GM12865 (cell line): ENCODE measurements at regions not wholly inside any gene's neighbourhood (a gene's known extent, or its start where the extent isn't known, plus 50 kb on each side); places are given as distances from the start of the nearest gene placed in this dataset.

ENCODE experiments used
- DNase-seq: peaks from one replicate; pipeline ENCODE4 v3.0.0; 2010; ENCODE audit warnings: low read depth
- H3K4me3 ChIP-seq: 2 replicates; pipeline ENCODE4 v1.5.1; 2011; ENCODE audit warnings: mild to moderate bottlenecking, low read depth, low read length, control low read depth
- CTCF ChIP-seq: IDR thresholded peaks from 2 replicates; pipeline ENCODE4 v1.5.1; 2011; ENCODE audit warnings: low read length, control low read depth, low read depth, inconsistent platforms; ENCODE audit not compliant: insufficient read depth; ENCODE audit errors: missing control alignments

GRCh38 chrX:98605941-98606340 is 1722.2 kb downstream of the RPA4 start:
- no peak for DNase-seq
- no peak for TF ChIP-seq CTCF
- H3K4me3 ChIP-seq: no peak overlapping the region

- no peak overlapping the region for H3K4me3 ChIP-seq
- TF ChIP-seq CTCF: no peak
- DNase-seq: no peak
These were observed 1724.0 kb downstream of the RPA4 start for GRCh38 chrX:98607739-98608138.

DNA sequence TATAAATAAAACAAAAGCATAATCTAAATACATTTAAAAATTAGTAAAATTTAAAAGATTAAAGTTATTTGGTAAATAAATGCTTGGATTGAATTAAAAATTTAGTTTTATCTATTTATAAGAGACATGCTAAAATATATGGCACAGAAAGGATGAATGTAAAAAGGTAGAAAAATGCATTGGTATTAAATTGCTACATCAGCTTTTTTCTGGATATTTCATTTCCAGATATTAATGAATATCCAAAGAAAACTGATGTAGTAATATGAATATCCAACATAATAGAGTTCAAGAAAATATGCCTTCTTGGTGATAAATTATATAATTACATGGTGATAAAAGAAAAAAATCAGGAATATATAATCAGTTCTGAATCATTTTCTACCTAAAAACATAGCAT is 1743.9 kb downstream of the RPA4 start:
- no peak for TF ChIP-seq CTCF

GRCh38 chrX:98637451-98637850 is 1753.7 kb downstream of the RPA4 start:
- no peak for DNase-seq
- no peak overlapping the region for H3K4me3 ChIP-seq
- TF ChIP-seq CTCF: no peak

More for the DNA sequence above, 1743.9 kb downstream of the RPA4 start:
- DNase-seq: no peak
- H3K4me3 ChIP-seq: no peak overlapping the region

DNA sequence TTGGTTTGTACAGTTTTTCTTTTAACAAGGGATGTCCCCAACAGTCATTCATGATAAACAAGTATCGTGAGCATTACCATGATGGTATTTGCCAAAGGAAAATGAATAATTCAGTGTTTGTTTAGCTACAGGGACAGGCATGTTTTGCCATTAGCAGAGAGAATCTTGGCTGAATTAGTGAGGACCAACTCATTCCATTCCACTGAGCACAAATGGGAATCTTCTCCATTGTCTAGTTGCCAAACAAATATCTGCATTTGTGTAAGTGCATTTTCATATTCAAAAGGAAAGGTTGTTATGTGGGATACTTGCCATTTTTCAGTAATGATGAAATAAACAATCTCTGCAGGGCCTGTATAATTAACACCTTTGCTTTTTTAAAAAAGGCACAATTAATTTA is 1762.6 kb downstream of the RPA4 start:
- DNase-seq: no peak
- H3K4me3 ChIP-seq: no peak overlapping the region
- no peak for TF ChIP-seq CTCF

- DNase-seq: no peak
- no peak overlapping the region for H3K4me3 ChIP-seq
- TF ChIP-seq CTCF: no peak
These were observed 1755.5 kb downstream of the PCDH19 start for GRCh38 chrX:98654565-98654964.
